Esophagus squamous epithelium (tissue), 4 donors: ENCODE measurements at regions not wholly inside any gene's neighbourhood (a gene's known extent, or its start where the extent isn't known, plus 50 kb on each side); places are given as distances from the start of the nearest gene placed in this dataset.

Experiments used
- CTCF ChIP-seq, 6 experiments: fragments of 450-650 bp in 4 of 6; fragments of 200-600 bp in 2 of 6; sonication (generic) in 2 of 6; IDR thresholded peaks; one replicate each; pipeline ENCODE4 v1.5.1; 2016 to 2019; ENCODE audit warnings: antibody characterized with exemption in 6 of 6, mild to moderate bottlenecking in 4 of 6, moderate library complexity in 4 of 6
- POLR2A ChIP-seq, 4 donors: fragments of 450-650 bp; IDR thresholded peaks; one replicate each; pipeline ENCODE4 v1.6.1; 2017; ENCODE audit warnings: antibody characterized with exemption in 4 of 4, mild to moderate bottlenecking in 4 of 4, moderate library complexity in 3 of 4

- no peak for TF ChIP-seq CTCF (IDR thresholded peaks at IDR 0.05)
- no peak for TF ChIP-seq POLR2A (IDR thresholded peaks at IDR 0.05)
These were observed 73.1 kb upstream of the CACHD1 start for GRCh38 chr1:64396817-64397216.
